ENCODE measurements at regions not wholly inside any gene's neighbourhood (a gene's known extent, or its start where the extent isn't known, plus 50 kb on each side); places are given as distances from the start of the nearest gene placed in this dataset.

- Histone ChIP-seq H3K9ac (ENCODE audit: control insufficient read depth, insufficient read depth, low read length) (no peak overlapping the region), H3K4me3 (no peak overlapping the region), H3K4me1 (ENCODE audit: control insufficient read depth, insufficient read depth, low read length) (no peaks in the 10 kb centered on the region), H4K20me1 (ENCODE audit: control insufficient read depth, insufficient read depth) (no peaks in the 10 kb centered on the region), H3K36me3 (ENCODE audit: control insufficient read depth in 2 of 2, insufficient read depth in 2 of 2, low read length in 1 of 2) (no peaks in the 10 kb centered on the region), H3K4me2 (ENCODE audit: control insufficient read depth, insufficient read depth) (no peak overlapping the region), H3K79me2 (ENCODE audit: control insufficient read depth, insufficient read depth, low read length) (no peaks in the 10 kb centered on the region), H3K9me3 (replicated peaks; ENCODE audit: control insufficient read depth, insufficient read depth, low read length) (no peaks in the 10 kb centered on the region), H3K27ac (ENCODE audit: control insufficient read depth, insufficient read depth) (no peak overlapping the region), H3K27me3 (replicated peaks in 1 of 2; ENCODE audit: control insufficient read depth in 2 of 2, insufficient read depth in 2 of 2, low read length in 1 of 2) (no peaks in the 10 kb centered on the region), H2AFZ (ENCODE audit: control insufficient read depth, low read depth, low read length) (no peak overlapping the region)
- RAD21 ChIA-PET (ENCODE audit: unreplicated experiment) = no interaction called here
- no peak for ATAC-seq
- no peak for TF ChIP-seq NR2C1 (IDR thresholded peaks at IDR 0.05)
- no peak for TF ChIP-seq TAF1 (IDR thresholded peaks at IDR 0.05; ENCODE audit: borderline replicate concordance, low read depth, low read length)
- TF ChIP-seq ZBTB4 (CRISPR knock-in tag; IDR thresholded peaks at IDR 0.05) = no peak
- no peak for TF ChIP-seq CREB1 (IDR thresholded peaks at IDR 0.05; ENCODE audit: low read depth)
- TF ChIP-seq NR2F1 (conservative IDR thresholded peaks at IDR 0.05) = no peak
- no peak for TF ChIP-seq RBBP5 (conservative IDR thresholded peaks at IDR 0.05)
- TF ChIP-seq CHD2 (IDR thresholded peaks at IDR 0.05; ENCODE audit: borderline replicate concordance, low read depth, low read length) = no peak
- TF ChIP-seq LARP7 (IDR thresholded peaks at IDR 0.05) = no peak
- BruUV-seq (replicated peaks) = no TSS peak
- no peak for DNase-seq (ENCODE audit: low read depth, low spot score)
- POLR2A ChIA-PET = no interaction called here
- SMC1A ChIA-PET (ENCODE audit: uncharacterized antibody, unreplicated experiment) = no interaction called here
- in situ Hi-C loops (cut with MboI) (no loop called here), intact Hi-C loops (cut with micrococcal nuclease; ENCODE audit: unreplicated experiment) (no loop called here)
- CTCF ChIA-PET = no interaction called here
- 41% methylated on average over 2 of the region's 2 CpGs for WGBS (ENCODE audit: insufficient coverage, insufficient replicate concordance, low lambda C conversion rate, missing lambda C conversion rate)
- no peak for FAIRE-seq
Observed at GRCh38 chr6:81158956-81159355, 593.5 kb downstream of the TENT5A start.
